H9 (cell line): ENCODE measurements at regions not wholly inside any gene's neighbourhood (a gene's known extent, or its start where the extent isn't known, plus 50 kb on each side); places are given as distances from the start of the nearest gene placed in this dataset.

Source experiments
- DNase-seq: peaks from one replicate; pipeline ENCODE4 v3.0.0-alpha.2; 2017
- H2AFZ ChIP-seq: one replicate; pipeline ENCODE4 v1.6.1; 2013; ENCODE audit warnings: mild to moderate bottlenecking, low read length, control low read depth, moderate library complexity
- H2AK5ac ChIP-seq: 2 replicates; pipeline ENCODE4 v1.6.1; 2013; ENCODE audit warnings: low read length, control low read depth, mixed read lengths; ENCODE audit not compliant: insufficient read length
- H2BK120ac ChIP-seq: one replicate; pipeline ENCODE4 v1.6.1; 2013; ENCODE audit warnings: low read depth, mild to moderate bottlenecking, low read length, control low read depth, inconsistent platforms; ENCODE audit not compliant: poor library complexity, severe bottlenecking
- H2BK12ac ChIP-seq: 2 replicates; pipeline ENCODE4 v1.6.1; 2013; ENCODE audit warnings: low read length, control low read depth, mixed read lengths, low read depth; ENCODE audit not compliant: insufficient read length
- H2BK15ac ChIP-seq: 2 replicates; pipeline ENCODE4 v1.6.1; 2013; ENCODE audit warnings: low read depth, low read length, control low read depth
- H2BK20ac ChIP-seq: one replicate; pipeline ENCODE4 v1.6.1; 2013; ENCODE audit warnings: low read depth, mild to moderate bottlenecking, low read length, control low read depth, inconsistent platforms; ENCODE audit not compliant: poor library complexity, severe bottlenecking
- H2BK5ac ChIP-seq: 2 replicates; pipeline ENCODE4 v1.6.1; 2013; ENCODE audit warnings: low read length, control low read depth, mixed read lengths; ENCODE audit not compliant: insufficient read length
- H3K14ac ChIP-seq: 2 replicates; pipeline ENCODE4 v1.6.1; 2013; ENCODE audit warnings: low read length, control low read depth; ENCODE audit not compliant: insufficient read depth
- H3K18ac ChIP-seq: 2 replicates; pipeline ENCODE4 v1.6.1; 2013; ENCODE audit warnings: low read depth, mild to moderate bottlenecking, mixed read lengths, low read length, control low read depth; ENCODE audit not compliant: insufficient read length
- H3K23ac ChIP-seq: 2 replicates; pipeline ENCODE4 v1.6.1; 2013; ENCODE audit warnings: low read length, control low read depth, mixed read lengths, low read depth; ENCODE audit not compliant: insufficient read length
- H3K23me2 ChIP-seq: 2 replicates; pipeline ENCODE4 v1.6.1; 2013; ENCODE audit warnings: low read depth, mild to moderate bottlenecking, mixed read lengths, low read length, control low read depth; ENCODE audit not compliant: insufficient read length, poor library complexity, severe bottlenecking
- H3K27ac ChIP-seq: 2 replicates; pipeline ENCODE4 v1.5.1; 2013; ENCODE audit warnings: low read length, control low read depth, mixed read lengths, low read depth; ENCODE audit not compliant: insufficient read length
- H3K27me3 ChIP-seq: 2 replicates; pipeline ENCODE4 v1.6.1; 2013; ENCODE audit warnings: low read length, control low read depth, inconsistent platforms; ENCODE audit not compliant: insufficient read depth
- H3K4ac ChIP-seq: 2 replicates; pipeline ENCODE4 v1.6.1; 2013; ENCODE audit warnings: low read depth, mild to moderate bottlenecking, control low read depth, inconsistent platforms, low read length, moderate library complexity
- H3K4me1 ChIP-seq: 2 replicates; pipeline ENCODE4 v1.6.1; 2013; ENCODE audit warnings: low read length, control low read depth, inconsistent platforms; ENCODE audit not compliant: insufficient read depth
- H3K4me2 ChIP-seq: 2 replicates; pipeline ENCODE4 v1.6.1; 2013; ENCODE audit warnings: low read length, control low read depth, mixed read lengths; ENCODE audit not compliant: insufficient read length, insufficient read depth
- H3K56ac ChIP-seq: 2 replicates; pipeline ENCODE4 v1.6.1; 2013; ENCODE audit warnings: low read depth, mild to moderate bottlenecking, mixed read lengths, low read length, control low read depth; ENCODE audit not compliant: insufficient read length
- H3K79me1 ChIP-seq: 2 replicates; pipeline ENCODE4 v1.6.1; 2013; ENCODE audit warnings: low read depth, mild to moderate bottlenecking, moderate library complexity, low read length, control low read depth, inconsistent platforms; ENCODE audit not compliant: insufficient read depth, poor library complexity, severe bottlenecking
- H3K79me2 ChIP-seq: 2 replicates; pipeline ENCODE4 v1.6.1; 2013; ENCODE audit warnings: low read length, control low read depth, inconsistent platforms; ENCODE audit not compliant: insufficient read depth
- H3K9ac ChIP-seq: 2 replicates; pipeline ENCODE4 v1.6.1; 2013; ENCODE audit warnings: low read length, control low read depth, mixed read lengths; ENCODE audit not compliant: insufficient read length; ENCODE audit errors: extremely low read depth
- H3K9me3 ChIP-seq: one replicate; pipeline ENCODE4 v1.6.1; 2013; ENCODE audit warnings: low read depth, low read length, inconsistent platforms; ENCODE audit not compliant: control insufficient read depth
- H3T11ph ChIP-seq: one replicate; pipeline ENCODE4 v1.6.1; 2013; ENCODE audit warnings: mild to moderate bottlenecking, low read length, control low read depth, inconsistent platforms
- H4K20me1 ChIP-seq: one replicate; pipeline ENCODE4 v1.6.1; 2013; ENCODE audit not compliant: control insufficient read depth, insufficient read length, insufficient read depth
- H4K5ac ChIP-seq: 2 replicates; pipeline ENCODE4 v1.6.1; 2013; ENCODE audit warnings: low read depth, mild to moderate bottlenecking, mixed read lengths, low read length, control low read depth; ENCODE audit not compliant: insufficient read length
- H4K8ac ChIP-seq: replicated peaks from 2 replicates; pipeline ENCODE4 v1.6.1; 2013; ENCODE audit warnings: low read length, control low read depth, mixed read lengths, low read depth; ENCODE audit not compliant: insufficient read length
- H4K91ac ChIP-seq: 2 replicates; pipeline ENCODE4 v1.6.1; 2013; ENCODE audit warnings: low read depth, mild to moderate bottlenecking, moderate library complexity, mixed read lengths, low read length, control low read depth; ENCODE audit not compliant: insufficient read length
- H3K27ac Mint-ChIP-seq, 3 experiments: 2 replicates in 2 of 3; 3 replicates in 1 of 3; pipeline ENCODE4 v1.8.0; 2020 to 2021; ENCODE audit warnings: mixed read lengths in 3 of 3, mild to moderate bottlenecking in 1 of 3, moderate library complexity in 1 of 3
- H3K27me3 Mint-ChIP-seq: 2 replicates; pipeline ENCODE4 v1.8.0; 2021; ENCODE audit warnings: low read depth, mild to moderate bottlenecking, moderate library complexity, mixed read lengths
- H3K36me3 Mint-ChIP-seq, 3 experiments: 2 replicates in 2 of 3; 3 replicates in 1 of 3; pipeline ENCODE4 v1.8.0; 2020 to 2021; ENCODE audit warnings: low read depth in 3 of 3, mixed read lengths in 3 of 3; ENCODE audit not compliant: insufficient read depth in 1 of 3
- H3K4me1 Mint-ChIP-seq, 2 experiments: 2 replicates each; pipeline ENCODE4 v1.8.0; 2020; ENCODE audit warnings: mixed read lengths in 2 of 2
- H3K4me3 Mint-ChIP-seq, 2 experiments: 2 replicates in 1 of 2; 3 replicates in 1 of 2; pipeline ENCODE4 v1.8.0; 2020 to 2021; ENCODE audit warnings: mild to moderate bottlenecking in 2 of 2, mixed read lengths in 2 of 2, moderate library complexity in 1 of 2
- H3K9me3 Mint-ChIP-seq, 2 experiments: 2 replicates in 1 of 2; 3 replicates in 1 of 2; pipeline ENCODE4 v1.8.0; 2020; ENCODE audit warnings: mild to moderate bottlenecking in 2 of 2, mixed read lengths in 2 of 2, moderate library complexity in 1 of 2
- WGBS: extraction: QIAGEN DNeasy Blood & Tissue Kit; methylation state at CpG from one replicate; pipeline ENCODE4 v1.1.7; 2013; ENCODE audit warnings: missing lambda C conversion rate, low lambda C conversion rate, mixed read lengths; ENCODE audit not compliant: insufficient read length; ENCODE audit errors: extremely low coverage; 5-methylcytosine and 5-hydroxymethylcytosine counted together
- TF ChIP-seq, protein P1 (sequence below): fragments of 200-600 bp; sonication (generic); conservative IDR thresholded peaks from 3 replicates; pipeline ENCODE4 v1.8.0; 2021; ENCODE audit warnings: antibody characterized with exemption, mild to moderate bottlenecking

DNA sequence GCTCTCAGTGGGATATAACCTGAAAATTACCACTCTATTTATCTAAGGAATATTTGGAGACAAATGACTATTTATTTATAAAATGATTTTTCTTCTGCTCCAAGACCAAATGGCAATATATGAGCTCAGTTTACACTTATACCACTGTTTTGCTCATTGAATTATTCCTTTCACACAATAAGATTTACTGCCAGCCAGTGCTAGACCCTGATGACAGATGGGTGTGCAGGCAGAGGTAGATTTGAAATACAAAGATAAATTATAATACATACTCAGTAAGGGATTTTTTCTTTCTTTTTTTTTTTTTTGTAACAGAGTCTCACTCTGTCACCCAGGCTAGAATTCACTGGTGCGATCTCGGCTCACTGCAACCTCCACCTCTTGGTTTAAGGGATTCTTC is 980.3 kb downstream of the EPHA3 start:
- Histone ChIP-seq H4K8ac (no peak overlapping the region), H2AK5ac (no peak overlapping the region), H3K27me3 (no peaks in the 10 kb centered on the region), H3K4ac (no peak overlapping the region), H2BK5ac (no peak overlapping the region), H4K20me1 (no peaks in the 10 kb centered on the region), H4K5ac (no peak overlapping the region), H2BK120ac (no peak overlapping the region), H3K4me2 (no peak overlapping the region), H3K18ac (no peak overlapping the region), H4K91ac (no peak overlapping the region), H2BK15ac (no peak overlapping the region), H2AFZ (no peak overlapping the region), H3T11ph (no peak overlapping the region), H3K27ac (no peak overlapping the region), H2BK20ac (no peak overlapping the region), H2BK12ac (no peak overlapping the region), H3K79me1 (no peaks in the 10 kb centered on the region), H3K79me2 (no peaks in the 10 kb centered on the region), H3K23me2 (no peaks in the 10 kb centered on the region), H3K23ac (no peak overlapping the region), H3K4me1 (no peaks in the 10 kb centered on the region; the same call in 1 of the 2 replicates), H3K56ac (no peak overlapping the region), H3K9ac (no peak overlapping the region), H3K14ac (no peak overlapping the region), H3K9me3 (no peaks in the 10 kb centered on the region)
- DNase-seq, result no peak
- Mint-ChIP-seq H3K4me3 (no peak overlapping the region), H3K9me3 (no peaks in the 10 kb centered on the region), H3K4me1 (peaks cover 17% of the 10 kb centered on the region in 2 experiments), H3K27me3 (no peaks in the 10 kb centered on the region), H3K36me3 (no peaks in the 10 kb centered on the region), H3K27ac (no peak overlapping the region)
- TF ChIP-seq, protein P1, sequence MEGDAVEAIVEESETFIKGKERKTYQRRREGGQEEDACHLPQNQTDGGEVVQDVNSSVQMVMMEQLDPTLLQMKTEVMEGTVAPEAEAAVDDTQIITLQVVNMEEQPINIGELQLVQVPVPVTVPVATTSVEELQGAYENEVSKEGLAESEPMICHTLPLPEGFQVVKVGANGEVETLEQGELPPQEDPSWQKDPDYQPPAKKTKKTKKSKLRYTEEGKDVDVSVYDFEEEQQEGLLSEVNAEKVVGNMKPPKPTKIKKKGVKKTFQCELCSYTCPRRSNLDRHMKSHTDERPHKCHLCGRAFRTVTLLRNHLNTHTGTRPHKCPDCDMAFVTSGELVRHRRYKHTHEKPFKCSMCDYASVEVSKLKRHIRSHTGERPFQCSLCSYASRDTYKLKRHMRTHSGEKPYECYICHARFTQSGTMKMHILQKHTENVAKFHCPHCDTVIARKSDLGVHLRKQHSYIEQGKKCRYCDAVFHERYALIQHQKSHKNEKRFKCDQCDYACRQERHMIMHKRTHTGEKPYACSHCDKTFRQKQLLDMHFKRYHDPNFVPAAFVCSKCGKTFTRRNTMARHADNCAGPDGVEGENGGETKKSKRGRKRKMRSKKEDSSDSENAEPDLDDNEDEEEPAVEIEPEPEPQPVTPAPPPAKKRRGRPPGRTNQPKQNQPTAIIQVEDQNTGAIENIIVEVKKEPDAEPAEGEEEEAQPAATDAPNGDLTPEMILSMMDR, result no peak
- WGBS, result no CpG with 5 or more reads among the region's 2 CpGs
